ENCODE measurements at regions not wholly inside any gene's neighbourhood (a gene's known extent, or its start where the extent isn't known, plus 50 kb on each side); places are given as distances from the start of the nearest gene placed in this dataset.

DNA sequence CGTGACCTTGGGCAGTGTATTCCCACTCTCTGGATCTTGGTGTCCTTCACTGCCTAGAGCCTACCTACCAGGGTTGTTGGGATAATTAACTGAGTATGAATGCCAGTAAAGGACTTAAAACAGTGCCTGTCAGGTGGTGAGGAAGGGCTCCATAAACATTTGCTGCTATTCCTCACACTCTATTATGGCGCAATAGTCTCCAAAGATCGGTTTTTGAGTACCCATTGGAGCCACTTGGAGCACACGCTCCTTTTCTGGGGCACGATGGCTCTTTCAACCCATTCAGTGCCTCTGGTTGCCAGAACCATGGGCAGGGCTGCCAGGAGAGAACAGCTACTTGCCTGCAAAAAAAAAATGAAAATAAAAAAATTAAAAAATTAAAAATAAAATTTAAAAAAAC lies 296.6 kb upstream of the PPARGC1A start:
- TF ChIP-seq, protein P1, sequence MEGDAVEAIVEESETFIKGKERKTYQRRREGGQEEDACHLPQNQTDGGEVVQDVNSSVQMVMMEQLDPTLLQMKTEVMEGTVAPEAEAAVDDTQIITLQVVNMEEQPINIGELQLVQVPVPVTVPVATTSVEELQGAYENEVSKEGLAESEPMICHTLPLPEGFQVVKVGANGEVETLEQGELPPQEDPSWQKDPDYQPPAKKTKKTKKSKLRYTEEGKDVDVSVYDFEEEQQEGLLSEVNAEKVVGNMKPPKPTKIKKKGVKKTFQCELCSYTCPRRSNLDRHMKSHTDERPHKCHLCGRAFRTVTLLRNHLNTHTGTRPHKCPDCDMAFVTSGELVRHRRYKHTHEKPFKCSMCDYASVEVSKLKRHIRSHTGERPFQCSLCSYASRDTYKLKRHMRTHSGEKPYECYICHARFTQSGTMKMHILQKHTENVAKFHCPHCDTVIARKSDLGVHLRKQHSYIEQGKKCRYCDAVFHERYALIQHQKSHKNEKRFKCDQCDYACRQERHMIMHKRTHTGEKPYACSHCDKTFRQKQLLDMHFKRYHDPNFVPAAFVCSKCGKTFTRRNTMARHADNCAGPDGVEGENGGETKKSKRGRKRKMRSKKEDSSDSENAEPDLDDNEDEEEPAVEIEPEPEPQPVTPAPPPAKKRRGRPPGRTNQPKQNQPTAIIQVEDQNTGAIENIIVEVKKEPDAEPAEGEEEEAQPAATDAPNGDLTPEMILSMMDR (IDR thresholded peaks at IDR 0.05) = no peak
- TF ChIP-seq TP53 (CRISPR knock-in tag; IDR thresholded peaks at IDR 0.05) (no peak), NR3C1 (IDR thresholded peaks at IDR 0.05) (no peak), EP300 (IDR thresholded peaks at IDR 0.05) (no peak), ZFP36 (IDR thresholded peaks at IDR 0.05; ENCODE audit: borderline replicate concordance, partially characterized antibody) (no peak), POLR2A (IDR thresholded peaks at IDR 0.05; ENCODE audit: low read length) (no peak), RFX5 (IDR thresholded peaks at IDR 0.05) (no peak), CEBPB (IDR thresholded peaks at IDR 0.05) (no peak), HDAC2 (IDR thresholded peaks at IDR 0.05) (no peak), PBX3 (IDR thresholded peaks at IDR 0.05) (no peak), MAZ (IDR thresholded peaks at IDR 0.05; ENCODE audit: borderline replicate concordance, low read depth, low read length) (no peak)
- TF ChIP-seq, protein P2, sequence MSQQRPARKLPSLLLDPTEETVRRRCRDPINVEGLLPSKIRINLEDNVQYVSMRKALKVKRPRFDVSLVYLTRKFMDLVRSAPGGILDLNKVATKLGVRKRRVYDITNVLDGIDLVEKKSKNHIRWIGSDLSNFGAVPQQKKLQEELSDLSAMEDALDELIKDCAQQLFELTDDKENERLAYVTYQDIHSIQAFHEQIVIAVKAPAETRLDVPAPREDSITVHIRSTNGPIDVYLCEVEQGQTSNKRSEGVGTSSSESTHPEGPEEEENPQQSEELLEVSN (IDR thresholded peaks at IDR 0.05; ENCODE audit: borderline replicate concordance, low read depth) = no peak
- TF ChIP-seq, protein P3, sequence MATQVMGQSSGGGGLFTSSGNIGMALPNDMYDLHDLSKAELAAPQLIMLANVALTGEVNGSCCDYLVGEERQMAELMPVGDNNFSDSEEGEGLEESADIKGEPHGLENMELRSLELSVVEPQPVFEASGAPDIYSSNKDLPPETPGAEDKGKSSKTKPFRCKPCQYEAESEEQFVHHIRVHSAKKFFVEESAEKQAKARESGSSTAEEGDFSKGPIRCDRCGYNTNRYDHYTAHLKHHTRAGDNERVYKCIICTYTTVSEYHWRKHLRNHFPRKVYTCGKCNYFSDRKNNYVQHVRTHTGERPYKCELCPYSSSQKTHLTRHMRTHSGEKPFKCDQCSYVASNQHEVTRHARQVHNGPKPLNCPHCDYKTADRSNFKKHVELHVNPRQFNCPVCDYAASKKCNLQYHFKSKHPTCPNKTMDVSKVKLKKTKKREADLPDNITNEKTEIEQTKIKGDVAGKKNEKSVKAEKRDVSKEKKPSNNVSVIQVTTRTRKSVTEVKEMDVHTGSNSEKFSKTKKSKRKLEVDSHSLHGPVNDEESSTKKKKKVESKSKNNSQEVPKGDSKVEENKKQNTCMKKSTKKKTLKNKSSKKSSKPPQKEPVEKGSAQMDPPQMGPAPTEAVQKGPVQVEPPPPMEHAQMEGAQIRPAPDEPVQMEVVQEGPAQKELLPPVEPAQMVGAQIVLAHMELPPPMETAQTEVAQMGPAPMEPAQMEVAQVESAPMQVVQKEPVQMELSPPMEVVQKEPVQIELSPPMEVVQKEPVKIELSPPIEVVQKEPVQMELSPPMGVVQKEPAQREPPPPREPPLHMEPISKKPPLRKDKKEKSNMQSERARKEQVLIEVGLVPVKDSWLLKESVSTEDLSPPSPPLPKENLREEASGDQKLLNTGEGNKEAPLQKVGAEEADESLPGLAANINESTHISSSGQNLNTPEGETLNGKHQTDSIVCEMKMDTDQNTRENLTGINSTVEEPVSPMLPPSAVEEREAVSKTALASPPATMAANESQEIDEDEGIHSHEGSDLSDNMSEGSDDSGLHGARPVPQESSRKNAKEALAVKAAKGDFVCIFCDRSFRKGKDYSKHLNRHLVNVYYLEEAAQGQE (IDR thresholded peaks at IDR 0.05) = no peak

All from A549 (cell line).